Suprapubic skin (tissue), 4 donors: ENCODE measurements at regions not wholly inside any gene's neighbourhood (a gene's known extent, or its start where the extent isn't known, plus 50 kb on each side); places are given as distances from the start of the nearest gene placed in this dataset.

Experiments
- EP300 ChIP-seq: sonication (generic); formaldehyde crosslinking; IDR thresholded peaks from one replicate; pipeline ENCODE4 v1.6.1; 2017; ENCODE audit warnings: antibody characterized with exemption
- POLR2A ChIP-seq, 2 donors: fragments of 450-650 bp; IDR thresholded peaks; one replicate each; pipeline ENCODE4 v1.6.1; 2017; ENCODE audit warnings: antibody characterized with exemption in 2 of 2, mild to moderate bottlenecking in 2 of 2, moderate library complexity in 2 of 2
- POLR2AphosphoS5 ChIP-seq, 3 donors: sonication (generic); formaldehyde crosslinking; IDR thresholded peaks; one replicate each; pipeline ENCODE4 v1.6.1; 2017; ENCODE audit warnings: antibody characterized with exemption in 3 of 3
- TF ChIP-seq, protein P1 (sequence below), 2 donors: fragments of 200-600 bp in 1 of 2; fragments of 450-650 bp in 1 of 2; sonication (generic) in 1 of 2; IDR thresholded peaks; one replicate each; pipeline ENCODE4 v1.5.1; 2016 to 2019; ENCODE audit warnings: antibody characterized with exemption in 2 of 2, mild to moderate bottlenecking in 1 of 2, moderate library complexity in 1 of 2

DNA sequence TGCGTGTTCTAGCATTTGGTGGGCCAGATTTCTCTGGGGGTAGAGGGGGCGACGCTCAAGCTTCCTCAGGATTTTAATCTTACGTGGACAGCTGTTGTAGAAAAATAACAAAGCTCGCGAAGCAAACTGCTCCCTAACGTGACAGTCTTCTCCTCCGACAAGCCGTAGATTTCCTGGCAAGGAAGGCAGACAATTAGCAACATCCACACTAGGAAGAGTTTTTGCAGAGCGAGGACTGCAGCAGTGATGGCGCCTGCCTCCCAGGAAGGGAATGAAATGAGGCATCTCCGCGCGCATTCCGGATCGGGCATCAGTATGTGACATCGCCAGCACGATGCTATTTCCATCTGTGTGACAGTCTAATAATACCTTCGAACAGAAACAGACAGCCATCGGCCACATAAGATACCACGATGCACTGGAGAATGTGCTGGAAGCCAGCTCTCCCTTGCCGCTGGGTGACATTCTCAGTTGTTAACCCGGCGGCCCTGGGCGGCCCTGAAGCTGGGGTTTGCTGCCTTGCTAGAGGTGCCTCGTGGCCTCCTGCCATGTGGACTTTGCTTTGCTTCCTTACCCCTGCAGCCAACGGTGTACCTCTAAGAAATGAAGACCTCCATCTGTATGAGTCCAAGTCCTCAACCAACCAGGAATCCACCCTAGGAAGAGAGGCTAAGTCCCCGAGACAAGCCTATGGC lies 101.8 kb upstream of the AGAP1 start:
- TF ChIP-seq, protein P1, sequence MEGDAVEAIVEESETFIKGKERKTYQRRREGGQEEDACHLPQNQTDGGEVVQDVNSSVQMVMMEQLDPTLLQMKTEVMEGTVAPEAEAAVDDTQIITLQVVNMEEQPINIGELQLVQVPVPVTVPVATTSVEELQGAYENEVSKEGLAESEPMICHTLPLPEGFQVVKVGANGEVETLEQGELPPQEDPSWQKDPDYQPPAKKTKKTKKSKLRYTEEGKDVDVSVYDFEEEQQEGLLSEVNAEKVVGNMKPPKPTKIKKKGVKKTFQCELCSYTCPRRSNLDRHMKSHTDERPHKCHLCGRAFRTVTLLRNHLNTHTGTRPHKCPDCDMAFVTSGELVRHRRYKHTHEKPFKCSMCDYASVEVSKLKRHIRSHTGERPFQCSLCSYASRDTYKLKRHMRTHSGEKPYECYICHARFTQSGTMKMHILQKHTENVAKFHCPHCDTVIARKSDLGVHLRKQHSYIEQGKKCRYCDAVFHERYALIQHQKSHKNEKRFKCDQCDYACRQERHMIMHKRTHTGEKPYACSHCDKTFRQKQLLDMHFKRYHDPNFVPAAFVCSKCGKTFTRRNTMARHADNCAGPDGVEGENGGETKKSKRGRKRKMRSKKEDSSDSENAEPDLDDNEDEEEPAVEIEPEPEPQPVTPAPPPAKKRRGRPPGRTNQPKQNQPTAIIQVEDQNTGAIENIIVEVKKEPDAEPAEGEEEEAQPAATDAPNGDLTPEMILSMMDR (IDR thresholded peaks at IDR 0.05), result no peak
- TF ChIP-seq POLR2A (IDR thresholded peaks at IDR 0.05) (no peak), EP300 (no peak), POLR2AphosphoS5 (IDR thresholded peaks at IDR 0.05) (no peak)
